ENCODE measurements at regions not wholly inside any gene's neighbourhood (a gene's known extent, or its start where the extent isn't known, plus 50 kb on each side); places are given as distances from the start of the nearest gene placed in this dataset.

DNA sequence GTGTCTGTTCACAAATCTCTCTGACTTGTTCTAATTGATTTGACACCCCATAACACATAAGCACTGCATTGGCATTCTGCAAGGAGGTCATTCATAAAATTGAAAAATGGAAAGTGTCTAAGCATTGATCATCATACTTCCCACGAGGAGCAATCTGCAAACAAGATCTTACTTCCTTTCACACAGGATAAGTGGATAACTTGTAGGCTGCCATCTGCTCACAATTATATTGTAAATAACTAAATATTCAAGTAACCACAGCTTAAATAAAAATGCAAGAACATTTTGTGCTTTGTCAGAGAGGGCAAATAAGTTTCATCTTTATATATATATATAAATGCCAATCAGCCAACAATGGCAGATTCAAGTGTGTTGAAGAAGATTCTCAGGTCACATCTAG lies 264.8 kb upstream of the ZC3H12C start:
- intact Hi-C loops (cut with DNase I) = no loop called here
- ATAC-seq (no peak), DNase-seq (ENCODE audit: low spot score) (no peak)

DNA sequence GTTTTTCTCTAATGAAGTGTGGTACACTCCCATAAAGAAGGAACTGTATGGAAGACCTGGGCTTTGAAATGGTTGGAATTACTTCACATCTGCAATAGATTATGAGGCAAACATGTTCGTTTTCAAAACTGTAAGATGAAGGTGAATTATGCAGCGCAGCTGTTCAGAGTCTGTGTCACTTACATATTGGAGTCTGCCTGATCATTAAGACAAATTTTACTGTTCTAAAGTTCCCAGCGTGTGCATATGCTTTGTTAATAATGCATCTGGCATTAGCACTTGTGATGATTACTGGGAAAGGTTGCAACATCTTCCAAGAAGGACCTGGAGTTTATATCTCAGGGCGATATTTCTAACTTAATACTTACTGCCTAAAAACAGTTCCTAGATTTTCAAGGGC lies 255.2 kb upstream of the ZC3H12C start:
- ATAC-seq (no peak), DNase-seq (ENCODE audit: low spot score) (no peak)
- intact Hi-C loops (cut with DNase I) = no loop called here

DNA sequence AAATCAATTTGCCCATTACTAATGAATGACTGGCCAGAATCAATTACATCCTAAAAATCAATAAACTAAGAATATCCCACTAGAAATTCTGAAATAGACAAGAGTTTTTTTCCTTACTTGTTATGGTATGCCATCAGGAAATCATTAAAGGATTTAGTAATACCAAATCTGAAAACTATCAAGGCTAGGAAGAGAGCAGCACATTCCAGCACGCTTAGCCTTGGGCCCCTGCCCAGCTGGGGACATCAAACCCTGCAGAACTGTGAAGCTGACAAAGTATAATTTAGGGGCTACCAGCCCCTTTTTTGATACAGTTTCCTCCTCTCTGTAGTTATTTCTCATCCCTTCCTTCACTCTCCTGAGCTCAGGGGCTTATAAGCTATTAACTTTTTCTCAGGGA lies 247.8 kb upstream of the ZC3H12C start:
- DNase-seq (ENCODE audit: low spot score) = no peak
- intact Hi-C loops (cut with DNase I) = no loop called here
- ATAC-seq = peak; percentile 73

DNA sequence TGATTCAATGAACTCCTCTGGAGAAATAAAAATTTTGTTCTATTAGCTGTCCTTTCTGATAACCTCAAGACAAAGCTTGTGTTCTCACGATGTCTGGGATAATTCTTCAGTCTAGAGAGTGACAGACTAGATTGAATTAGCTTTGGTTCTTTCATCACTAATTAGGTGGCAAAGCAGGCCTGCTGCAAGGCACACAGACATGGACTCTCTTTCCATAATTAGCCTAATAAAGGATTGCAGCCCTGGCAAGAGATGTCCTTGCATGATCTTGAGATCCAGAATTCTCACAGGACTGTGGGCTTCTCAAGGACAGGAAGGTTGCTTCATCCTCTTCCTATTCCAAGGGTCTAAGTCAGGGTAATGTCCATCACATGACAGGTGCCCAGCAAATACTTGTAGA lies 245.6 kb upstream of the ZC3H12C start:
- DNase-seq (ENCODE audit: low spot score) (no peak), ATAC-seq (no peak)
- intact Hi-C loops (cut with DNase I) = no loop called here

DNA sequence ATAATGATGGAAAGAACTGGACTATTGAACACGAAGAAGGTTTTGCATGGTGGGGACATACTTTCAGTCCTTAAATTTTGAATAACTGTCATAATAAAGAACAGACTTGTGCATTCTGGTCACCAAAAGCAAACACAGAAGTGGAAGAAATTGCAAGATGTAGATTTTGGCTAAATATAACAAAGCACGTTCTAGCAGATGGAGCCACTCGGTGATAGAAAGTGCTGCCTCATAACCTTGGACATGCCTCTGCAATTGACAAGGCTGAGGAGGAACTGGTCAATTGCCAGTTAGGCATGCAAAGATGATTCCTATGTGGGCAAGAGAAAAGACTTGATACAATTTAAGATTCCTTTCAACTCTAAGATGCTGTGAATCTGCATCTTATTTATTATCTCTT lies 244.1 kb upstream of the ZC3H12C start:
- intact Hi-C loops (cut with DNase I) = no loop called here
- no peak for DNase-seq (ENCODE audit: low spot score)
- ATAC-seq = no peak

DNA sequence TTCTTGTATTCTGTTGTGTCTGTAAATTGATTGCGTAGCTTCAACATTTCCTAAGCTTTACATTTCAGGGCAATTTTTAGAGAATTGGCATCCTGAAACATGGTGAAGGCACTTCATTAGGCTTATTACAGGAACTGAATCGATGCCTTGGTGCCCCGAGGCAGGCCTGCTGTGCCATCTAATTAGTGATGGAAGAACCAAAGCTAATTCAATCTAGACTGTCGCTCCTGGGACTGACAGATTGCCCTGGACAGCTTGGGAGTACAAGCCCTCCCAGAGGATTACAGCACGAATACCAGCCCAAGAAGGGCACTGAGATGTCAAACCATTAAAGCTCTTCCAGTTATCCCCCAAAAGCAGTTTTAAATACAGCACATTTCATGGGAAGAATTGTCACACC lies 243.2 kb upstream of the ZC3H12C start:
- ATAC-seq (no peak), DNase-seq (ENCODE audit: low spot score) (no peak)
- intact Hi-C loops (cut with DNase I) = no loop called here

DNA sequence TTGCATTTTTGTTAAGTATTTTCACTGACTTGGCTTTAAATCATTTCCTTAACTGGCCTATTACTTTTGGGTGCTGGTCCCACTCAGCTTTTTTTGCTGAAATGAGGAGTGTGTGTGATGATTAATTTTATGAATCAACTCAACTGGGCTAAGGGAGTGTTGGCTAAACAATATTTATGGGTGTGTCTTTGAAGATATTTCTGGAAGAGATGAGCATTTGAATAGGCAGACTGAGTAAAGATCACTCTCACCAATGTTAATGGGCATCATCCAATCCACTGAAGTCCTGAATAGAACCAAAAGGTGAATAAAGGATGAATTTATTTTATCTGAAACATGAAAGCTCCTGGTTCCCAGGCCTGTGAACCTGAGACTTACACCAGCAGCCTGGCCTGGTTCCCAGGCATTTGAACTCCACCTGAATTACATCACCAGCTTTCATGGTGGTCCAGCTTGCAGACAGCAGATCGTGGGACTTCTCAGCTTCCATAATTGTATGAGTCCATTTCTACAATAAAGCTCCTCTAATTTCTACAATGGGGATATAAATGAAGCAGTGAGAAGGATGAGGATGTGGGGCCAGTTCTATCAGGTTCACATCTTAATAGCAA lies 241.3 kb upstream of the ZC3H12C start:
- DNase-seq (ENCODE audit: low spot score) (no peak), ATAC-seq (no peak)
- intact Hi-C loops (cut with DNase I) = no loop called here

DNA sequence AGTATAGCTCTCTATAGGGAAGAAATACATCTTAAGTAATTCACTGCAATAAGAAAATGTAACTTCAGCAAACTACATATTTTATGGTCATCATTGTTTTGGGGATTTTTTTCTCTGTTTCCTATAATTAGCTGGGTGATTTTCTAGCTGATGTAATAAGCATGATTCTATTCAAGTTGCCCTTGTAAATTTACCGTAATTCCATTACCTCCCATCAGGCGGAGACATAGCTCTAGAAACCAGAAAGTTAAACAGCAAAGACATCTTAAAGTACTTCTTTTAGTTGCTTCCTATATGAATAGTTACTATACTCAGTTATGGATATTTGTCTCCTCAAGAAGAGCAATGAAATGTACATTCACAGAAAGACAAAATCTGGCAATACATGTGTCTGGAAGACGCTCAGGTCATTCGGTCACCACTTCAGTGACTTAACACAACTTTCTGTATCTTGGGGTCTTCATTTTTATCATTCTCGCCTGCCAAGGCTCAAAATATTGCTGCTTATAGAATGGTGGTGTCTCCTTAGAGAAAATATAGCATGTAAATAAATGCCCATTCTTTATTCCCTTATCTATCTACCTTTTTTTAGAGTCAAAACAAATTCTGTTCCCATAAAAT lies 239.9 kb upstream of the ZC3H12C start:
- DNase-seq (ENCODE audit: low spot score) (no peak), ATAC-seq (no peak)
- intact Hi-C loops (cut with DNase I) = no loop called here

DNA sequence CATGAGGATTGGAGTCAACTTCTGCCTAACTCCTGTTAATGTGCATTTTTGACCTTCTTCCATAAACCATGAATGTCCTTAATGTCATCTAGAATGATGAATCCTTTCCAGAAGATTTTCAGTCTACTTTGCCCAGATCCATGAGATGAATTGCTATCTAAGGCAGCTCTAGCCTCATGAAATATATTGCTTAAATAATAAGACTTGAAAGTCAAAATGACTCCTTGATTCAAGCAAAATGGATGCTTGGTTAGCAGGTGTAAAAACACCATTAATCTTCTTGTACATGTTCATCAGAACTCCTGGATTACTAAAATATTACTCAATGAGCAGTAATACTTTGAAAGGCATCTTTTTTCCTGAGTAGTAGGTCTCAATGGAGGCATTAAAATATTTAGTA lies 238.5 kb upstream of the ZC3H12C start:
- no peak for ATAC-seq
- intact Hi-C loops (cut with DNase I) = no loop called here
- DNase-seq (ENCODE audit: low spot score) = no peak

DNA sequence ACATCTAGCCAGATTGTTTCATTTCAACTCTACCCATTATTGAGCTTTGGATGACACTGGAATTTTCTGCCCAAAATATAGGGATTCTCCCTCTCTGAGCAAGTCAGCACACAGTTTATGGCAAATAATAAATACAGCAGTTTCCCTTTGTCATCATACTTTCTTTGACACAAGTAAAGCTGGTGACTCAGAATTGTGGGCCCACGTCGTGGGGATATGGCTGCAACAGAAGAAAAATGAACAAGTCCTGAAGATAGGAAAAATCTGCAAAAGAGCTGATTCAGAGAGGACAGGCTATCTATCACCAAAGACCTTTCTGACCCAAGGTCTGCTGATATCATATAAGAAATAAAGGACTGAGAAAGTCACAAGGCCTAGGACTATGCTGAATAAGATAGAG lies 236.3 kb upstream of the ZC3H12C start:
- intact Hi-C loops (cut with DNase I) = no loop called here
- DNase-seq (ENCODE audit: low spot score) (no peak), ATAC-seq (no peak)

DNA sequence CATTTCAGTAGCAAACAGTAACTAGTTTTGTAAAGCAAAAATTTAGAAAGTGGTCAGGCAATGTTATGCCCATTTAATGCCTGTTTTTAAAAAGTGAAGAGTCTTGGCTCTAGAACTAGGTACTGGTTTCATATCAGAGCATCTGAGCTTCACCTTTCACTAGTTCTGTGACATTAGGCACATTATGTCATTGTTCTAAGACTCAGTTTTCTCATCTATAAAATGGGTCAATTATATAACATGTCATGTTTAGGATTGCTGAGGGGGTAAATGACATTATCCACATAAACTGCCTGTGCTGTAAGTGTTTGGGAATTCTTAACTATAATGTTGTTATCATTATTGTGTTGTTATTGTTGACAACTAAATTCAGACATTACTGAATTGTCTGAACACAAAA lies 235.6 kb upstream of the ZC3H12C start:
- intact Hi-C loops (cut with DNase I) = no loop called here

DNA sequence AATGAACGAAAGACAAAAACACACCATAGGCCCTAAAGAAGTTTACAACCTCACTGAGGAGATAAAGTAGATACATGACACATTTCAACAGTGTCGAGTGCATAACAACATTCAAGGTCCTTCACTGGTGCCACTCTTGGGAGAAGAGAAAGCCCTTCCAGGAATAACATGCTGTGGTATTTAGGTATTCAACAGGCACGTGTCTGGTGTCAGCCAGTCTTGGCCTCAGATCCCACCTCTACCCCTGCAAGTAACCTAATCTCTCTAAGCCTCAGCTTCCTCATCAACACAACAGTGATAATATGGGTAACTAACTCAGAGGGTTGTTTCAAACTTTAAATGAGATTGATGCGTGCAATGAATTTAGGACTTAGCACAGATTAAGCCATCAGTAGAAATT lies 235.0 kb upstream of the ZC3H12C start:
- no peak for DNase-seq (ENCODE audit: low spot score)
- intact Hi-C loops (cut with DNase I) = no loop called here
- ATAC-seq = no peak

More for the DNA sequence above, 235.6 kb upstream of the ZC3H12C start:
- DNase-seq (ENCODE audit: low spot score) (no peak), ATAC-seq (no peak)

DNA sequence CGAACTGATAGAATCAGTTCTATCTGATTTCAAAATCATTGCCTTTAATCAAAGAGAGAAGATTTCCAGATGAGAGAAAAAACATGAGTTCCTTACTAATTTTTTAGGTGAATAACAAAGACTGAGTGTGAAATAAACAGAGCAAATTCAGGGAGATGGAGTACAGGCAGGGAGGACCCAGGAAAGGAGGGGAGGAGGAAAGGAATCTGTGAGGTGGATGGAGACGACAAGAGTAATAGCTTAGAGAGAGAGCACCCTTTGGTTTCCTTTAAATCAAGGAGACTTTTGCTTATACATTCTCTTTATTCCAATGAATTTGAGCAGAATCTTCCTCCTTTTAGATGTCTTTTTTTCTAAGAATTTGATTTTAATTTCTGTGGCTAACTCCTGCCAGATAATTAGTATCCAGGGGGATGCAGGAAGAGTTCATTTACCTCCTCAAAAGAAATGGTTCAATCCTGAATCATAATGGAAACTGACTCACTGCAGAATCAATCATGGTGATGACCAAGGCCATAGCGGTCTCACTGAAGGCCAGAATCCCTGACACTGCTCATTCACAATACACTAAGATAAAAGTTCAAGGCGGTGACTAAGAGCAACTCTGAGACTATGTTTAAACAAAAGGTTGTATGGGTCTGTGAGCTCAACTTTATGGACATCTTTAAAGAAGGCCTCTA lies 234.0 kb upstream of the ZC3H12C start:
- DNase-seq (ENCODE audit: low spot score) (no peak), ATAC-seq (no peak)
- intact Hi-C loops (cut with DNase I) = no loop called here

DNA sequence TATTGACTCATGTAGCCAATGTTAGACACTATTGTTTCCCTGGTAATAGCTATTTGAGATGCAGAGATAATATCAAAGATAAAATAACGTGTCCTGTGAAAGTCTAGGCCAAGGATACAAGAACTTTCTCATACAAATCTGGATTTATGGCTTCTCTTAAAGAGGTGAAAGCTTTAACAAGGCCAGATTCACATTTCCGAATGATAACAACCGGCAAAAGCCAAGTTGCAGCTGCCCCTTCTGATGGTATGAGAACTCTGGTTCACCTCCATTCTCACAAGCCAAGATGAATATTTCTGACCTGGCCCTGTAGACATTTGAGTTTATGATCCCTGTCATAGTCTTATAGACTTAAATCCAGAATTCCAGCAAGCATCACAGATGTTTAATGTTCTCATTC lies 230.4 kb upstream of the ZC3H12C start:
- DNase-seq (ENCODE audit: low spot score) (no peak), ATAC-seq (no peak)
- intact Hi-C loops (cut with DNase I) = no loop called here

DNA sequence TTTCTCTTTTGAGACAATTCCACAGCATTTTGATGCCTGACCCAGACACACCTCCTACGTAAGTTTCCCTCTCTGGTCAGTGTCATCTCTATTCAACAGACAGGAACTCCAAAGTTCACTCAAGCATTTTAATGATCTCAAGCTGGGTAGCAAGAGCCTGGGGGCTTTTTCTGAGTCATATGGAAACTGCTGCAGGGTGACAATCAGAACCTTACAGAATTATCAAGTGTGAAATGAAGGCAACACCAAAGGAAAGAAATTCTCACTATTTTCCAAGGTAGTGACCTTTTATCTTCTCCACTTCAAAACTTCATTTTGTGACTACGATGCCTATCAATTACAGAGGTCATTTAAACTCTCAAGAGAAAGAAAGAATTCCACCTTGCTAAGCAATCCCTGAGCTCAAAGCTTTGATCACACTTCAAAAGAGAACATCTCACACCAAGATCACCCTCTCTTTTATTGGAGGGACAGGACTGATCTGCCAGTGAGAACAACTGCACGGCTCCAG lies 229.0 kb upstream of the ZC3H12C start:
- ATAC-seq (no peak), DNase-seq (ENCODE audit: low spot score) (no peak)
- intact Hi-C loops (cut with DNase I) = no loop called here

DNA sequence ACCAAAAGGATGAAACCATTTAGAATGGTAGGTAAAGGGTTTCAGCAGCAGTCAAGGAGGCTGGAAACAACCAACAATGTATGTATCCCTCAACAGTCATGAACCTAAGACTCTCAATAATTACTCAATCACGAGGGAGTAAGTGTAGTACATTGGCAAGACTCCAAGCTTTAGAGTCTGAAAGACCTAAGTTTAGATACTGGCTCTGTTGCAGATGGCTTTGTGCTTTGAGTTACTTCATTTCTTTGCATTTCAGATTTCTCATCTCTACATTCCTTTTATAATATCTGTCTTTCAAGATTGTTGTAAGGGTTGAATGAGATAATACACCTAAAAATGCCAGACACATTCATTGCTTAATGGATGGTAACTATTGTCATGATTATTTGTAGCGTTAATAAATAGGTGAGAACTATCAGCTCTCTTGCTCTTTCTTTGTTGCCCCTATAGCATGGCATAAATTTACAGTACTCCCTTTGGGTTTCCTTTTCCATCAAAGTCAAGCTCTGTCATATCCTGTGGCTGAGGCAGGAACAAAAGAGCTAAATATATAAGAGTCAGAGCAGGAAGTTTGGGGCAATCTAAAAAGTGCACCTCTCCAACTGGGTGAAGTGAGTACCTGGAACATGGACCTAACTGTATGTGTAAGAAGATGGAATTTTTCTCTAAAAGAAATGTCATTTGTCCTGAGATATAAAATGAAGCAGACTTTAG lies 228.2 kb upstream of the ZC3H12C start:
- DNase-seq (ENCODE audit: low spot score) (no peak), ATAC-seq (no peak)
- intact Hi-C loops (cut with DNase I) = no loop called here

DNA sequence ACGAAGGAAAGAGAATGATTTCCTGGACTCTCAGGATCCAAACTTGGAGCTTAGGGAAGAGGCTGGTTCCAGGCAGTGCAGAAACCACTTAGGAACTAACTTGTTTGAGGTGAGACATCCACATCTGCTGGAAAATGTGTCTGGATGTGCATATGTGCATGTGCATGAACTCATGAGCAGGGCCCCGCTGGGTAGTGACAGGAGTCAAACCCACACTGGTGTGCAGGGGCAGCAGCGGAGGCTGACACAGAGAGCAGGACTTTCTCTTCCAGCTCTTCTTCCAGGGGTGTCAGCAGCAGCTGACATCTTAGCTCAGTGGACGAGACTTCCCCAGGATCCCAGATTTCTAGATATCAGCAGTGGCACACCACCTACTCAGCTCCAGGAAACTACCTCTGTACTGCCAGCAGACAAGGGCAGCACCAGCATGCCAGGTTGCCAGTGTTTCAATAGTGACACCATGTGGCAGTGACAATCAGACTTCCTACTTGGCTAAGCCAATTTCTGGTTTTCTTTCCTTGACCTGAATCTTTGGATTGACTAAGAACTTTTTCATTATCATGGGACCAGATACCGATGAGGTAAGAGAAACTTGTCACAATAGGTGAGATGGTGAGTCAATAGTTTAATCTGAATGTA lies 227.5 kb upstream of the ZC3H12C start:
- ATAC-seq (no peak), DNase-seq (ENCODE audit: low spot score) (no peak)
- intact Hi-C loops (cut with DNase I) = no loop called here

DNA sequence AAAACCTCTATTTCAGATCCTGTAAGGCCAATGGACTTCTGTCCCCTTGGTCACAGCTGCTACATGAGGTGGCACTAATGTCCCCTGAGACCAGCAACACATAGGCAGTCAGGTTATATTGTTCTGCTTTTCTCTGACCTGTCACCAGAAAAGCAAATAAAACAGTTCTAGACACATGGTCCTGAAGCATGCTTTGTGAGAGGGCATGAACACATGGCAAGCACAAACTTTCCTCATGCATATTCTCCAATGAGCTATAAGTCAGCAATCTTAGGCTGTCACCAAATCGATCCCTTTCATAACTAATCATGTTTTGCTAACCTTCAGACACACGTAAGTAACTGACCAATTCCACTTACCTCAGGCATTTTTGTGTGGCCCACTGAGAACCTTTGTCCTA lies 225.4 kb upstream of the ZC3H12C start:
- no peak for ATAC-seq
- intact Hi-C loops (cut with DNase I) = no loop called here
- DNase-seq (ENCODE audit: low spot score) = no peak

DNA sequence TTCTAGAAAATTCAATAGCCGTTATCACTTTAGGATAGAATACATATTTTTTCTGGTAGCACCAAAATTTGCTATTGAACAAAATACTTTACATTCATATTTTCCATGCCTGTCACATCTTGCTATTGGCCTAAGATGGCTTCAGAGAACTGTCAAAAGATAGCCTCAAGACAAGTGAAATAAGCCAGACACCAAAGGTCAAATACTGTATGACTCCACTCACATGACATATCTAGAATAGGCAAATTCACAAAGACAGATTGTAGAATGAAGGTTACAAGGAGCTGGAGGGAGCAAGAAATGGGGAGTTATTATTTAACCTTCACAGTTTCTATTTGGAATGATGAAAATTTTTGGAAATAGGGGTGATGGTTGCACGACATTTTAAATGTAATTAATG lies 223.7 kb upstream of the ZC3H12C start:
- intact Hi-C loops (cut with DNase I) = no loop called here
- no peak for ATAC-seq
- DNase-seq (ENCODE audit: low spot score) = no peak

DNA sequence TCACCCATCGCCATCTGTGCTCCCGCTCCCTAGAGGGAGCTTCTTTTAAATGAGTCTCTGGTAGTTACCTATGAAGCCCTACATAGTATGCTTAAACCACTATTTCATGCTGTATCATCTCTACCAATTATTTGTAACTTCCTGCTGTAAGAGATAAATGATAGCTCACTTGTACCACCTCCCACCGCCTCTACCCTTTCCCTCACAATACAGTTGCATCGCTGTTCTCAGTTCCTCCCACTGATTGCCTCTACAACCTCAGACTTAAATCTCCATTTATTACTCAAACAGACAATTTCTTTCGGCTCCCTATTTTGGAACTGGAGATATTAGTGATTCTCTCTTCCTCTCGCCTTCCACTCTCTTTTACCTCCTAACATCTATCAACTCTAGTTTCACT lies 222.9 kb upstream of the ZC3H12C start:
- ATAC-seq (no peak), DNase-seq (ENCODE audit: low spot score) (no peak)
- intact Hi-C loops (cut with DNase I) = no loop called here
